GM19023 (cell line): ENCODE measurements at regions not wholly inside any gene's neighbourhood (a gene's known extent, or its start where the extent isn't known, plus 50 kb on each side); places are given as distances from the start of the nearest gene placed in this dataset.
"Not testable (repeated sequence)": the region's sequence is repeated elsewhere in the genome, so short reads cannot be mapped to it uniquely, and the experiment has no call there.

ENCODE experiments used
- ATAC-seq: cut with Tn5 transposase; IDR thresholded peaks from one replicate; pipeline ENCODE4 v1.9.1; 2021; ENCODE audit warnings: mild to moderate bottlenecking, moderate library complexity; ENCODE audit not compliant: unreplicated experiment

DNA sequence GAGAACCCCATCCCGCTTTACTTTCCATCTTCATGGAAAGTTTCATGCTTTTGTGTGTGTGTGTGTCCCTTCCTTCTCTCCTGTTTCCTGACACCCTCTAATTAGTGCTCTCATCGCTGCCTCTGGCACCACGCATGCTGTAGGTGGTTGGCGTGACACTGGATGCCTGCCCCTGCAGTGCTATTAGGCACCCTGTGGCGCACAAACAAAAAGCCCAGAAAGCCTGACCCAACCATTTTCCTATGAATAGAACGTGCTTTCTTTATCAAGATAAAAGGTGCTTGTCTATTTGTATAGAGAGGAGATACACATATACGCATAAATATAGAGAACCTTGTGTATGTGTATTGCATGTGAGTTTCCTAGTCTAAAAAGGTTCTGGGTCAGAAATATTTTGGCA, 120.8 kb upstream of the CDCA7L start:
- ATAC-seq = no peak

GRCh38 chr7:22064816-22065215, 119.1 kb upstream of the CDCA7L start:
- no peak for ATAC-seq

- ATAC-seq = no peak
These were observed 116.1 kb upstream of the CDCA7L start for GRCh38 chr7:22061775-22062174.

DNA sequence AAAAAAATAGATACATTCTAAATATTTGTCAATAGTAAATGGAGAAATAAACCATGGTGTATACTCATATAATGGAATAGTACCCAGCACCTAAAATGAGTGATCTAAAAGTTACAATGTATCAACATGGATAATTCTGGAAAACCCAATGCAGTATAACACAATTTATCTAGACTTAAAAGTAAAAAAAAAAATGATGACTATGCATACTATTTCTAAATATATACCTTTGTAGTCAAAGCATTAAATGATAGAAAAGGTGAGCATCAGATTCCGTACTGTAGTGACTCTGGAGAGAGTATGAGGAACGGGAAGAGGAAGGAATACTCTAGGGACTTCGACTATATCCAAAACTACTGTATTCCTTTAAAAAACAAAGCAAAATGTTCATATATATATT, 115.2 kb upstream of the CDCA7L start:
- no peak for ATAC-seq

DNA sequence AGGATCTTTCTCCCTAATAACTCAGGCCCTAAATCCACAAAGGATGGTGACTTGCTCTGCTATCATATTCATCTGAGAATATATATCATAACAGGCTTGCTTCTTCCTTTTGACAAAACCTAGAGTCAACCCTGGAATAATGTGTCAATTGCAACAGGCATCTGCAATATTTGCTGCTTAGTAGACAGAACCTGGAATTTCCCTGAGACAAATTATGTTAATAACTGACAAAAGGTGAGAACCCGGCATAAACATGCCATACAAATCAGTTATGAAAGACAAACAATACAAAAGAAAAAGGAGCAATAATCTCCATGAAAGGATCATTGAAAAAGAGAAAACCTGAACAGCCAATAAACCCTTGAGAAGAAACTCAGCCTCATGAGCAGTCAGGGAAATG, 114.5 kb upstream of the CDCA7L start:
- no peak for ATAC-seq

DNA sequence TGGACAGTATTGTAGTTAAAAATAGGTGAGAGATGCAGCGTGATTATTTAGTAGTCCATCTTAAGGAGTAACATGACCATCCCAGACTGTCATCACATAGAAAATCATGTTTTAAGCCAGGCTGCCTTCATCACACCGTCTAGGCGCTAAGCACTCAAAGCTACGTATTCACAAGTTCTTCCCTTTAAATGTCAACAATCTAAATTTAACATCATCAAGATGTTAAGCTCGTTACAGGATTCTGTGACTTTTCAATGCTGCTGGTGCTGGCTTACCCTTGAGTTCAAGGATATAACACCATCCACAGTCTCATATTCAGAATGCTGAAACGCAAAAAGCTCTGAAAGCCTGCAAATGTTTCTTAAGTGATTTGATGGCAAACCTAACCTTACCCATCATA, 109.5 kb upstream of the CDCA7L start:
- ATAC-seq = no peak

- ATAC-seq = no peak
These were observed 107.1 kb upstream of the CDCA7L start for GRCh38 chr7:22052674-22053365.

DNA sequence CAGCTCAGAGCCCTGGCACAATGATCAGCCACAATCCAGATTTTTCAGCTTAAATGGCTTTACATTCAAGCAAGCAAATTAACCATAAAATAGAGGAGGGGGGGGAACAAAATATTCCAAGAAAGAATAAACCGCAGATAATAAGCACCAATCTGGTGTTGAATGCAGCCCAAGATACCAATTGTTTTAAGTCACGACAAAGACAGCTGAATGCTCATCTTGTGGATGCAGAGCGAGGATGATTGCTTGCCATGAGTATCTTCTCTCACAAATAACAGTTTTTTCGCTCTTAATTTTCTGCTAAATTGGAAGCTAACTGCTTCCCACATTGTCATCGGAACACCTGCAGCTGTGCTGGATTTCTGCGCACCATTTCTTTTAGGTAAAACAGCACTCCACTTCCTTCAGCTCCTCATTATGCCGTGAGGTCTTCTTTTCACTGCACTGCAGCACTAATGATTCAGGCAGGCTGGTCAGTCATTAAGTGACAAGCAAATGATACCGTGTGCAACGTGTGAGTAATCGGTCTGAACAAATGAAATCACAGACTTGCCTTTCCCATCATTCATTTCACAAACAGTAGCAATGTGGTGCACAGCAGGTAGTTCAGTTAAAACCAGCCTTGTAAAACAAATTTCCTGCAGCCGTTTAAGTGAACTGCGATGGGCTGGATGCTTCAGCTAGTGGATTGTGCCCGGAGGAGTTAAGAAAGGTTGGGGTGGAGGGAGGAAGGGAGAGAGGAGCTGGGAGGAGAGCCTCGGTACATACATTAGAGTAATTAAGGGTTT, 106.4 kb upstream of the CDCA7L start:
- ATAC-seq = no peak

DNA sequence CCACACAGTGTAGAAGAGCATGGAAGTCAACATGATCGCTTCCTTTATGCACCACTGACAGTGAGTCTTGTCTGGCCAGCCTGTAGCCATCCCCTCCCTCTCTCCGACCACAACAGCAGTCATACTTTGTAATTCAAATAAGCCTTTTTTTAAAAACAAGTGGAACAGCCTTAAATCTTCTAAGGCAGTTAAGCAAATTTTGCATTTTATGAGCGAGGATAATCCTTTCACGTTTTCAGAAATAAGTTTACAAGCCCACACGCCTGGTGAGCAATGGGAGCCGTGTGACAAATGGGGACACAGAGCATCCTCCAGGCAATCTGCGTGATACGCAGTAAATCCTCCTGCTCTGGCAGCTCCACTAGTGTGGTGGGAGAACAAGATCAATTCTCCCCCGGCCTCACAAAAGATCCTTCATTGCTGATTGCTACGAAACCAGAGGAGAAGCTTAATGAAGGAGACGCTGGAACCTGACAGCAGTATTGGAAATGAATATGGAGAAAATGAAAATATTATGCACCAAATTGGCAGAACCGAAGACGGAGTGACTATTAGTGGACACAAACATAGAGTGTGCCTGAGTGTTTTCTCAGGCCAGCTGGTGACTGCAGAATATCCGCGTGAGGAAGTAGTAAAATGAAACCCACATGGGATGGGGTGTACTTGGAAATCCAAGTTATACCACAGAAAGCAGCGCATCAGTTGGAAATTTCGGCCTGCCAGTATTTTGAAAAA, 104.2 kb upstream of the CDCA7L start:
- no peak for ATAC-seq

GRCh38 chr7:22043367-22043766, 97.7 kb upstream of the CDCA7L start:
- ATAC-seq = no peak

- no peak for ATAC-seq
These were observed 95.4 kb upstream of the CDCA7L start for GRCh38 chr7:22040923-22041595.

GRCh38 chr7:22039670-22040069, 94.0 kb upstream of the CDCA7L start:
- no peak for ATAC-seq

GRCh38 chr7:22032356-22032755, 86.7 kb upstream of the CDCA7L start:
- not testable (repeated sequence) for ATAC-seq

DNA sequence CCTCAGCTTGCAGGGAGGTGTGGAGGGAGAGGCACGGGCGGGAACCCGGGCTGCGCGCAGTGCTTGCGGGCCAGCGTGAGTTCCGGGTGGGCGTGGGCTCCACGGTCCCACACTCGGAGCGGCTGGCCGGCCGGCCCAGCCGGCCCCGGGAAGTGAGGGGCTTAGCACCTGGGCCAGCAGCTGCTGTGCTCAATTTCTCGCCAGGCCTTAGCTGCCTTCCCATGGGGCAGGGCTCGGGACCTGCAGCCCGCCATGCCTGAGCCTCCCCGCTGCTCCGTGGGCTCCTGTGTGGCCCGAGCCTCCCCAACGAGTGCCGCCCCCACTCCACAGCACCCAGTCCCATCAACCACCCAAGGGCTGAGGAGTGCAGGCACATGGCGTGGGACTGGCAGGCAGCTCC, 83.0 kb upstream of the CDCA7L start:
- not testable (repeated sequence) for ATAC-seq

- ATAC-seq = no peak
These were observed 81.8 kb upstream of the CDCA7L start for GRCh38 chr7:22027475-22027874.

DNA sequence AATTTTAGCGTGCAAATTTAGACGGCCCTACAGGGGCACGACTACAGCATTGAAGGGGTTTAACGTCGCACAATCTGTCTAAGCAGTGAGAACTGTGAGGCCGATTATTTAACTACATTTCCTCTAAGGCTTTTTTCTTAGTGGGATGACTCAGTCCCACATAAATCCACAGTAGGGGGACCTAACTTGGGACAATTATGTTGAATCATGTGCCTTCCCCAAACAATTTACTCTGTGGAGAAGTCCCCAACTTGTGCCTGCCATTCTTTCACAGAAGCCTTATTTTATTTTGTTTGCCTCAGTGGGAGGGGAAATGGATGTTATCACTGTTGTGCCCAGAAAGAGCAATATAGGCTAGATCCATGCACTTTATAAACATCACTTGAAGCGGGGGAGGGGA, 80.3 kb upstream of the CDCA7L start:
- no peak for ATAC-seq

DNA sequence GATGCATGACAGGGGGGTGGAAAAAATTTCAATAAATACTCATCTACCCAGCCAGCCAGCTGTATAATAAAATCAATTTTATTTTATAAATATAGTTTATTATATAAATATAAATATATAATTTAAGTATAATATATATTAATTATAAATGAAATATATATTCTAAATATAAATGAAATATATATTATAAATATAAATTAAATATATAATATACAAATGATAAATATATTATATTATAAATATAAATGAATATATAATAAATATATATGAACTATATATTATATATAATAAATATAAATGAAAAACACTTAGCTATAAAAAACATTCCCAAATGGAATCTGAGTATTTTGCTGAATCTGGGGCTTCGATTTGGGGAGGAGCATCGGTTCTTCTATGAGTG, 79.4 kb upstream of the CDCA7L start:
- no peak for ATAC-seq

- no peak for ATAC-seq
These were observed 74.2 kb upstream of the CDCA7L start for GRCh38 chr7:22019931-22020330.

GRCh38 chr7:22016507-22016906, 70.8 kb upstream of the CDCA7L start:
- no peak for ATAC-seq

DNA sequence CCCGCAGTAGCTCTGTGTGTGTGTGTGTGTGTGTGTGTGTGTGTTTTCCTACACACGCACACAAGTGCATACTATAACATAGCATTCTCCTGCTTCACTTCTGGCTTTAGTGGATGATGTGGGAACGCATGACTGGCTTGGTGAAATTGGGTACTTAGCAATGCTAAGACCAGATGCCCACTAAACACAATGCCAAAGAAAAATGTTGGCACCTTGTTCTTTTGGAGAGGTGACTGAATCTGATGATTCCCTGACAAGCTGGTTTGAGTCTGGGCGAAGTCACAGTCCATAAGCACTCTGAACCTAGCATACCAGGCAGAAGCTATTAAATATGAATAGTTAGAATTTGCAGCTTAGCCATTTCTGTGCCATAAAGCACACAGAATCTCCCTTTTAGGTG, 68.0 kb upstream of the CDCA7L start:
- ATAC-seq = no peak

GRCh38 chr7:22008683-22009082, 63.0 kb upstream of the CDCA7L start:
- ATAC-seq = no peak
